B cell (primary cell): ENCODE measurements at regions not wholly inside any gene's neighbourhood (a gene's known extent, or its start where the extent isn't known, plus 50 kb on each side); places are given as distances from the start of the nearest gene placed in this dataset.

Experiments
- ATAC-seq: fragments of 200-7000 bp; cut with Tn5 transposase; one replicate; pipeline ENCODE4 v1.10.0; 2021; ENCODE audit warnings: low read depth, mild to moderate bottlenecking, moderate number of reproducible peaks, moderate library complexity
- CTCF ChIA-PET: fragments of 350-600 bp; sonication (Branson Sonifier 250); formaldehyde crosslinking; loops from one replicate; lab custom pipeline; 2021; ENCODE audit warnings: antibody characterized with exemption, inconsistent platforms; lab: Charles Lee
- POLR2A ChIA-PET: fragments of 350-600 bp; sonication (Branson Sonifier 250); formaldehyde crosslinking; loops from one replicate; lab custom pipeline; 2021; ENCODE audit warnings: antibody characterized with exemption; lab: Charles Lee
- DNase-seq: peaks from one replicate; pipeline ENCODE4 v3.0.0; 2013
- H2AFZ ChIP-seq: 2 replicates; pipeline ENCODE4 v1.6.1; 2012; ENCODE audit warnings: mild to moderate bottlenecking, low read depth, low read length; ENCODE audit not compliant: insufficient read depth, poor library complexity, severe bottlenecking
- H3K27ac ChIP-seq, 2 donors: 1 replicate in 1 of 2; 2 replicates in 1 of 2; pipeline ENCODE4 v1.5.1; 2012 to 2013; ENCODE audit warnings: low read length in 2 of 2, mild to moderate bottlenecking in 2 of 2, moderate library complexity in 1 of 2
- H3K27me3 ChIP-seq, 4 experiments: fragments of 200-600 bp in 1 of 4; sonication (generic) in 1 of 4; replicated peaks in 1 of 4; 1 replicate in 2 of 4; 2 replicates in 2 of 4; pipeline versions ENCODE4 v1.6.1 to v1.7.0; 2013 to 2016; ENCODE audit warnings: low read length in 3 of 4, mild to moderate bottlenecking in 2 of 4, mixed read lengths in 1 of 4, moderate library complexity in 1 of 4; ENCODE audit not compliant: insufficient read depth in 4 of 4, control insufficient read depth in 3 of 4; ENCODE audit errors: control extremely low read depth in 1 of 4
- H3K36me3 ChIP-seq, 2 experiments: replicated peaks in 1 of 2; 1 replicate in 1 of 2; 2 replicates in 1 of 2; pipeline versions ENCODE4 v1.6.1 to v1.7.1; 2013; ENCODE audit warnings: low read length in 1 of 2; ENCODE audit not compliant: insufficient read depth in 2 of 2, control insufficient read depth in 1 of 2; ENCODE audit errors: control extremely low read depth in 1 of 2, extremely low read depth in 1 of 2
- H3K4me1 ChIP-seq, 2 donors: fragments of 200-600 bp in 1 of 2; sonication (generic) in 1 of 2; 1 replicate in 1 of 2; 2 replicates in 1 of 2; pipeline versions ENCODE4 v1.5.1 to v1.6.1; 2013 to 2017; ENCODE audit warnings: low read length in 2 of 2; ENCODE audit not compliant: control insufficient read depth in 2 of 2, insufficient read depth in 2 of 2
- H3K4me2 ChIP-seq: replicated peaks from 2 replicates; pipeline ENCODE3; 2012; ENCODE audit warnings: mild to moderate bottlenecking, low read depth, low read length; ENCODE audit not compliant: poor library complexity, severe bottlenecking
- H3K4me3 ChIP-seq, 5 experiments: fragments of 200-600 bp in 1 of 5; sonication (generic) in 1 of 5; 1 replicate in 3 of 5; 2 replicates in 2 of 5; pipeline versions ENCODE4 v1.5.1 to v1.7.0; 2011 to 2016; ENCODE audit warnings: low read length in 4 of 5, mild to moderate bottlenecking in 4 of 5, low read depth in 2 of 5, control low read depth in 1 of 5, moderate library complexity in 1 of 5; ENCODE audit not compliant: insufficient read depth in 1 of 5; ENCODE audit errors: control extremely low read depth in 1 of 5, extremely low read depth in 1 of 5
- H3K79me2 ChIP-seq: fragments of 200-600 bp; sonication (generic); one replicate; pipeline ENCODE4 v1.6.0; 2016; ENCODE audit warnings: low read length; ENCODE audit not compliant: control insufficient read depth, insufficient read depth
- H3K9ac ChIP-seq: fragments of 200-600 bp; sonication (generic); 2 replicates; pipeline ENCODE4 v1.6.1; 2017; ENCODE audit warnings: mild to moderate bottlenecking, low read length, moderate library complexity
- H3K9me3 ChIP-seq, 3 donors: one replicate each; pipeline versions ENCODE4 v1.6.1 to v1.7.1; 2013; ENCODE audit warnings: low read length in 2 of 3; ENCODE audit not compliant: control insufficient read depth in 2 of 3, insufficient read depth in 1 of 3; ENCODE audit errors: control extremely low read depth in 1 of 3
- H4K20me1 ChIP-seq: 2 replicates; pipeline ENCODE4 v1.6.0; 2012; ENCODE audit warnings: mild to moderate bottlenecking, low read length; ENCODE audit not compliant: insufficient read depth, control insufficient read depth, poor library complexity, severe bottlenecking
- H3K27ac Mint-ChIP-seq: one replicate; pipeline ENCODE4 v1.8.0; 2021; ENCODE audit warnings: mixed read lengths
- H3K27me3 Mint-ChIP-seq: one replicate; pipeline ENCODE4 v1.8.0; 2021; ENCODE audit warnings: mixed read lengths
- H3K4me1 Mint-ChIP-seq: one replicate; pipeline ENCODE4 v1.8.0; 2021; ENCODE audit warnings: mixed read lengths
- H3K4me3 Mint-ChIP-seq: one replicate; pipeline ENCODE4 v1.8.0; 2021; ENCODE audit warnings: mixed read lengths
- H3K9me3 Mint-ChIP-seq: one replicate; pipeline ENCODE4 v1.8.0; 2022; ENCODE audit warnings: mixed read lengths; ENCODE audit not compliant: insufficient read depth
- EZH2 ChIP-seq: IDR thresholded peaks from 2 replicates; pipeline ENCODE4 v1.6.1; 2012; ENCODE audit warnings: borderline replicate concordance, low read depth, mild to moderate bottlenecking, moderate library complexity, low read length; ENCODE audit not compliant: insufficient read depth, poor library complexity, severe bottlenecking
- WGBS: methylation state at CpG from one replicate; pipeline ENCODE4 v1.1.5; 2013; ENCODE audit warnings: missing lambda C conversion rate; ENCODE audit not compliant: insufficient coverage; 5-methylcytosine and 5-hydroxymethylcytosine counted together
- intact Hi-C: fragments of 100-400 bp; cut with micrococcal nuclease; formaldehyde crosslinking; loops from one replicate; pipeline ENCODE4 v1.10.0; 2022
- TF ChIP-seq, protein P1 (sequence below): fragments of 200-600 bp; IDR thresholded peaks from one replicate; pipeline ENCODE4 v1.8.0; 2022; ENCODE audit warnings: antibody characterized with exemption, mild to moderate bottlenecking

DNA sequence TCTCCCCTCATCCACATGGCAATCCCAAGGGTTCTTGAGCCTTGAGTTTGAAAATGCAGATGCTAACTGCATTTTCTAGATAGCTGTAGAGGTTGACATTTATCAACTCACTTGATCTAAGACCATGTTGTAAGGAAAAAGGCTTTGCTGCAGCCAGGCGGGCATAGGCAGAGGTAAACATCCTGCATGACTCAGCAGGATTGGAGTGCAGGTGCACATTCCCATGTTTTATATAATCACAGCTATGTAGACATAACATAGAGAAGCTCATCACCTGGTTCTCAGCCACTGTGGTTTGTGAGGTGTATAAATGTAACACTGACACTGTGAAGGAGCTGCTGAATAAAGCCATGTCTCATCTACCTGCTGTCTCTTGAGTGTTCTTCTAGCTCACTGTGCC lies 62.3 kb upstream of the PDE5A start:
- no peak overlapping the region for H3K27ac Mint-ChIP-seq
- H3K9me3 Mint-ChIP-seq, result peaks cover 10% of the 10 kb centered on the region
- H2AFZ ChIP-seq, result no peak overlapping the region
- no peak overlapping the region for H3K9ac ChIP-seq
- WGBS, result no CpG with 5 or more reads among the region's 1 CpG
- ChIA-PET POLR2A (no interaction called here), CTCF (interaction anchor here (0.9 kb wide), 1 partner anchor 10 kb away, joined by 3 read pairs; no protein-coding TSS in a partner anchor)
- no peak overlapping the region for H3K4me2 ChIP-seq
- H3K36me3 ChIP-seq, result no peaks in the 10 kb centered on the region
- H4K20me1 ChIP-seq, result no peaks in the 10 kb centered on the region
- H3K4me1 Mint-ChIP-seq, result no peaks in the 10 kb centered on the region
- TF ChIP-seq, protein P1, sequence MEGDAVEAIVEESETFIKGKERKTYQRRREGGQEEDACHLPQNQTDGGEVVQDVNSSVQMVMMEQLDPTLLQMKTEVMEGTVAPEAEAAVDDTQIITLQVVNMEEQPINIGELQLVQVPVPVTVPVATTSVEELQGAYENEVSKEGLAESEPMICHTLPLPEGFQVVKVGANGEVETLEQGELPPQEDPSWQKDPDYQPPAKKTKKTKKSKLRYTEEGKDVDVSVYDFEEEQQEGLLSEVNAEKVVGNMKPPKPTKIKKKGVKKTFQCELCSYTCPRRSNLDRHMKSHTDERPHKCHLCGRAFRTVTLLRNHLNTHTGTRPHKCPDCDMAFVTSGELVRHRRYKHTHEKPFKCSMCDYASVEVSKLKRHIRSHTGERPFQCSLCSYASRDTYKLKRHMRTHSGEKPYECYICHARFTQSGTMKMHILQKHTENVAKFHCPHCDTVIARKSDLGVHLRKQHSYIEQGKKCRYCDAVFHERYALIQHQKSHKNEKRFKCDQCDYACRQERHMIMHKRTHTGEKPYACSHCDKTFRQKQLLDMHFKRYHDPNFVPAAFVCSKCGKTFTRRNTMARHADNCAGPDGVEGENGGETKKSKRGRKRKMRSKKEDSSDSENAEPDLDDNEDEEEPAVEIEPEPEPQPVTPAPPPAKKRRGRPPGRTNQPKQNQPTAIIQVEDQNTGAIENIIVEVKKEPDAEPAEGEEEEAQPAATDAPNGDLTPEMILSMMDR, result no peak
- no peak for TF ChIP-seq EZH2
- no peak overlapping the region for H3K4me3 ChIP-seq
- intact Hi-C loops, result no loop called here
- ATAC-seq (no peak), DNase-seq (peak; percentile 8)
- peaks cover 8% of the 10 kb centered on the region for H3K27me3 Mint-ChIP-seq
- H3K9me3 ChIP-seq, result peaks cover 1 to 7% (median 6%) of the 10 kb centered on the region in 3 donors
- H3K4me1 ChIP-seq, result no peaks in the 10 kb centered on the region
- peaks cover 0 to 3% (median 0%) of the 10 kb centered on the region in 4 experiments for H3K27me3 ChIP-seq
- H3K4me3 Mint-ChIP-seq, result no peak overlapping the region
- H3K27ac ChIP-seq, result no peak overlapping the region
- no peaks in the 10 kb centered on the region for H3K79me2 ChIP-seq

DNA sequence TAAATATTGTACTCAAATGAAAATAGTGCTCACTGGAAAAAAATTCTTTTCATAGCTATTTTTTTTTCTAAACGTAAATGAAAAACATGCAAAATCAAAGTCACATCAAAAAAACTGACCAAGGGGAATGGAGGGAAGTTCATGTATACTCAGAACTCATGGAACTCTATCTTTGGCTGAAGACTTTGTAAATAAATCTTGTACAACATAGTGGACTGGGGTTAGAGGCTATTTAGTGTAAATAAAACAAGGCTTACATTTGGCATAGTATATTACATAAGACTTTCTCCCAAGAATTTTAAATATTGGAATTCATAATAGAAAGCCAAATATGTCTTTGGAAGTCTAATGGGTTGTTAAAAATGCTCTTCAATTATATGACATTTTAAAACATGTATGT lies 59.8 kb upstream of the PDE5A start:
- no peaks in the 10 kb centered on the region for H3K4me1 ChIP-seq
- Mint-ChIP-seq H3K4me3 (no peak overlapping the region), H3K27ac (no peak overlapping the region), H3K9me3 (peaks cover 10% of the 10 kb centered on the region), H3K27me3 (peaks cover 8% of the 10 kb centered on the region), H3K4me1 (no peaks in the 10 kb centered on the region)
- H4K20me1 ChIP-seq, result no peaks in the 10 kb centered on the region
- no peak for TF ChIP-seq EZH2
- TF ChIP-seq, protein P1, result no peak
- no peaks in the 10 kb centered on the region for H3K27me3 ChIP-seq
- no peak overlapping the region for H2AFZ ChIP-seq
- ChIA-PET CTCF (no interaction called here), POLR2A (no interaction called here)
- H3K79me2 ChIP-seq, result no peaks in the 10 kb centered on the region
- H3K4me3 ChIP-seq, result no peak overlapping the region
- no peak for ATAC-seq
- no peak overlapping the region for H3K27ac ChIP-seq
- intact Hi-C loops, result no loop called here
- no peak for DNase-seq
- H3K9me3 ChIP-seq, result peaks cover 1 to 7% (median 6%) of the 10 kb centered on the region in 3 donors
- H3K9ac ChIP-seq, result no peak overlapping the region
- H3K36me3 ChIP-seq, result no peaks in the 10 kb centered on the region
- WGBS, result no CpG with 5 or more reads among the region's 1 CpG
- H3K4me2 ChIP-seq, result no peak overlapping the region
